ENCODE measurements at regions not wholly inside any gene's neighbourhood (a gene's known extent, or its start where the extent isn't known, plus 50 kb on each side); places are given as distances from the start of the nearest gene placed in this dataset.

DNA sequence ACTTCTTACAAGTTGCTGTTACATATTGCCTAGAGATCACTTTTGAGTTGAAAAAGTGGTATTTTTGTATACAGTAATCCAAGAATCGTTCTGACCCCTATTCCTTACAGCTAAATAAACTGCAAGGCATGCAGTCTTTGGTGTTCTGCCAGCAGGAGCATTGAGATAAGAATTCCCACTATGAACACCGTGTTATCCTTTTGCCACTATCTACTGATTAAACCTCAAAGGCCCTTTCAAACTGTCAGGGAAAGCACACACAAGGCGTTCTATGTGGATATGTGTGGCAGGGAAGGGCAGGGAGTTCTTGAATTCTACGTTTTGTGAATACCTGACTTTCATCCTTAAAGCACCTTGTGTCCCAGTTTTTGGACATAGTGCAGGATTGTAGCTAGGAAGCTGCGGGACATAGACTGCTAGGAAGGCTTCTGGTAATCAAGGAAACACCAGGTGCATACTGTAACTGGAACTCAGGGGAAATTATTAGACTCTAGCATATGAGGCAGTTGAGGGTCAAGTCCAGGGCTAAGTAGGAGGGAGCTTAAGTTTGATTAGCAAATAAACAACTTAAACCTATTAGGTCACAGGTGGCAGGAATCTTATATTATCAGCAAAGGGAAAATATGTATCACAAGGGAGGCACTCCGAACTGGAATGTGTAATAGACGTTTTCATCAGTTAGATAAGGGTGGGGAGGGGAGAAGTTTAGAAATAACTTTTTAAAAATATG lies 506.6 kb downstream of the RNF144B start:
- no peaks in the 10 kb centered on the region for H4K20me1 ChIP-seq (ENCODE audit: insufficient read depth)
- H3K4me2 ChIP-seq (ENCODE audit: low read length) = no peak overlapping the region
- intact Hi-C loops (cut with micrococcal nuclease) = no loop called here
- no peaks in the 10 kb centered on the region for H3K9me3 ChIP-seq (ENCODE audit: control insufficient read depth in 1 of 2, insufficient read depth in 1 of 2, low read depth in 1 of 2, low read length in 2 of 2)
- no peaks in the 10 kb centered on the region for H3K27me3 ChIP-seq (ENCODE audit: insufficient read depth, low read length)
- DNase-seq (ENCODE audit: low read depth, low spot score) = no peak
- POLR2A ChIA-PET = no interaction called here
- H3K27ac ChIP-seq (ENCODE audit: low read depth, low read length) = no peak overlapping the region
- no peak for TF ChIP-seq ZFX (IDR thresholded peaks at IDR 0.05)
- TF ChIP-seq TCF7L2 (IDR thresholded peaks at IDR 0.05; ENCODE audit: borderline replicate concordance, extremely low read depth, insufficient read depth, insufficient read length) = no peak
- no peak for TF ChIP-seq POLR2A (IDR thresholded peaks at IDR 0.05; ENCODE audit: borderline replicate concordance, extremely low read depth, insufficient read depth, insufficient read length)
- TF ChIP-seq, protein P1, sequence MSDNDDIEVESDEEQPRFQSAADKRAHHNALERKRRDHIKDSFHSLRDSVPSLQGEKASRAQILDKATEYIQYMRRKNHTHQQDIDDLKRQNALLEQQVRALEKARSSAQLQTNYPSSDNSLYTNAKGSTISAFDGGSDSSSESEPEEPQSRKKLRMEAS (IDR thresholded peaks at IDR 0.05) = no peak
- no peak for TF ChIP-seq FOSL1 (IDR thresholded peaks at IDR 0.05; ENCODE audit: low read depth)
- TF ChIP-seq, protein P2, sequence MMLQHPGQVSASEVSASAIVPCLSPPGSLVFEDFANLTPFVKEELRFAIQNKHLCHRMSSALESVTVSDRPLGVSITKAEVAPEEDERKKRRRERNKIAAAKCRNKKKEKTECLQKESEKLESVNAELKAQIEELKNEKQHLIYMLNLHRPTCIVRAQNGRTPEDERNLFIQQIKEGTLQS (IDR thresholded peaks at IDR 0.05) = no peak
- TF ChIP-seq REST (IDR thresholded peaks at IDR 0.05; ENCODE audit: low read depth) = no peak
- TF ChIP-seq RAD21 (IDR thresholded peaks at IDR 0.05; ENCODE audit: low read depth) = no peak
- no peak for TF ChIP-seq YY1 (IDR thresholded peaks at IDR 0.05; ENCODE audit: extremely low read depth, insufficient replicate concordance, low read depth, low read length)
- no peak for TF ChIP-seq EZH2phosphoT487 (IDR thresholded peaks at IDR 0.05; ENCODE audit: borderline replicate concordance)
- no peak for TF ChIP-seq JUND (IDR thresholded peaks at IDR 0.05)
- TF ChIP-seq ZNF274 (IDR thresholded peaks at IDR 0.05; ENCODE audit: low read depth, low read length) = no peak
- no peak for TF ChIP-seq ELF1 (IDR thresholded peaks at IDR 0.05; ENCODE audit: borderline replicate concordance, low read depth)
- H3K36me3 ChIP-seq (ENCODE audit: control insufficient read depth in 1 of 2, insufficient read depth in 2 of 2, low read length in 2 of 2) = no peaks in the 10 kb centered on the region
- no peak overlapping the region for H3K4me3 ChIP-seq (replicated peaks in 1 of 2; ENCODE audit: low read depth in 1 of 2, low read length in 2 of 2)
- no peak for ATAC-seq
- no peak overlapping the region for H2AFZ ChIP-seq (ENCODE audit: low read depth, low read length, poor library complexity, severe bottlenecking)
- no TSS peak for BruUV-seq (replicated peaks)
- CTCF ChIA-PET = no interaction called here
- H3K9me2 ChIP-seq (ENCODE audit: insufficient read depth) = no peaks in the 10 kb centered on the region
- no peaks in the 10 kb centered on the region for H3K79me2 ChIP-seq (ENCODE audit: insufficient read depth, low read length)
- H3K9ac ChIP-seq (ENCODE audit: low read length) = no peak overlapping the region
- no peaks in the 10 kb centered on the region for H3K4me1 ChIP-seq (ENCODE audit: control insufficient read depth in 1 of 2, insufficient read depth in 2 of 2, low read length in 2 of 2)
- RAD21 ChIA-PET (ENCODE audit: low non-redundant PET in 1 of 2, low total read pairs in 2 of 2, uncharacterized antibody in 2 of 2, unreplicated experiment in 2 of 2) = interaction anchor here in 1 of 2 experiments (0.7 kb wide), 1 partner anchor 53 kb away, joined by 3 read pairs; no protein-coding TSS in a partner anchor
